Mammary epithelial cell (primary cell): ENCODE measurements at regions not wholly inside any gene's neighbourhood (a gene's known extent, or its start where the extent isn't known, plus 50 kb on each side); places are given as distances from the start of the nearest gene placed in this dataset.

ENCODE experiments used
- EZH2 ChIP-seq: IDR thresholded peaks from 2 replicates; pipeline ENCODE4 v1.6.1; 2012; ENCODE audit warnings: low read length, inconsistent platforms, borderline replicate concordance
- TF ChIP-seq, protein P1 (sequence below), 2 donors: IDR thresholded peaks in 1 of 2; conservative IDR thresholded peaks in 1 of 2; 2 replicates each; pipeline ENCODE4 v1.5.1; 2011 to 2012; ENCODE audit warnings: inconsistent platforms in 2 of 2, low read length in 2 of 2, mild to moderate bottlenecking in 2 of 2, control low read depth in 1 of 2, low read depth in 1 of 2; ENCODE audit not compliant: insufficient read depth in 1 of 2; ENCODE audit errors: extremely low read depth in 1 of 2

DNA sequence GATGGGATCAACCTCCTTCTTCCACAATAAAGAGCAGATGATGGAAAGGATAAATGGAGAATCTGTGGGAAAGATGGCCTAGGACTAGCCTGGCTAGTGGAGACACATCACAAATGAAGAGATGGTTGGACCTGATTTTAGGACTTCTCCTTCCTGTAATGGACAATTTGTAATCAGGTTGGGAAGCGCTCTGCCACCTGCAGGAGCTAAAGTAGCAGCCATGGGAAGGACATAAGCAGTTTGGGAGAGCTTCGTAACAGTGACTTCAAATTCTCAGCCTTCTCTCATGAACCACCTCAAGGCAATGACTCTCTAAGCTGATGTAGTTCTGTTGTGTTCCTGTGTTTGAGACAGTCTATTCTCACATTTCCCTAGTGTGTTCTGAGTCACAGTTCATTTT lies 137.9 kb upstream of the BMP2 start:
- TF ChIP-seq, protein P1, sequence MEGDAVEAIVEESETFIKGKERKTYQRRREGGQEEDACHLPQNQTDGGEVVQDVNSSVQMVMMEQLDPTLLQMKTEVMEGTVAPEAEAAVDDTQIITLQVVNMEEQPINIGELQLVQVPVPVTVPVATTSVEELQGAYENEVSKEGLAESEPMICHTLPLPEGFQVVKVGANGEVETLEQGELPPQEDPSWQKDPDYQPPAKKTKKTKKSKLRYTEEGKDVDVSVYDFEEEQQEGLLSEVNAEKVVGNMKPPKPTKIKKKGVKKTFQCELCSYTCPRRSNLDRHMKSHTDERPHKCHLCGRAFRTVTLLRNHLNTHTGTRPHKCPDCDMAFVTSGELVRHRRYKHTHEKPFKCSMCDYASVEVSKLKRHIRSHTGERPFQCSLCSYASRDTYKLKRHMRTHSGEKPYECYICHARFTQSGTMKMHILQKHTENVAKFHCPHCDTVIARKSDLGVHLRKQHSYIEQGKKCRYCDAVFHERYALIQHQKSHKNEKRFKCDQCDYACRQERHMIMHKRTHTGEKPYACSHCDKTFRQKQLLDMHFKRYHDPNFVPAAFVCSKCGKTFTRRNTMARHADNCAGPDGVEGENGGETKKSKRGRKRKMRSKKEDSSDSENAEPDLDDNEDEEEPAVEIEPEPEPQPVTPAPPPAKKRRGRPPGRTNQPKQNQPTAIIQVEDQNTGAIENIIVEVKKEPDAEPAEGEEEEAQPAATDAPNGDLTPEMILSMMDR (conservative IDR thresholded peaks at IDR 0.05 in 1 of 2, IDR thresholded peaks at IDR 0.05 in 1 of 2; ENCODE audit: extremely low read depth in 1 of 2, insufficient read depth in 1 of 2, low read depth in 1 of 2, low read length in 2 of 2) = peak in 1 of 2 donors; percentile 21
- TF ChIP-seq EZH2 = no peak
